Upper lobe of right lung (tissue), 1 donor: ENCODE measurements at regions not wholly inside any gene's neighbourhood (a gene's known extent, or its start where the extent isn't known, plus 50 kb on each side); places are given as distances from the start of the nearest gene placed in this dataset.

ENCODE experiments used
- ATAC-seq: fragments of 200-7000 bp; cut with Tn5 transposase; one replicate; pipeline ENCODE4 v1.9.1; 2020; ENCODE audit warnings: mild to moderate bottlenecking, moderate library complexity
- DNase-seq: peaks from one replicate; pipeline ENCODE4 v3.0.0-alpha.2; 2020
- H3K27ac ChIP-seq: fragments of 200-600 bp; one replicate; pipeline ENCODE4 v1.8.0; 2022
- H3K27me3 ChIP-seq: fragments of 200-600 bp; one replicate; pipeline ENCODE4 v1.8.0; 2022; ENCODE audit warnings: mild to moderate bottlenecking
- H3K36me3 ChIP-seq: fragments of 200-600 bp; one replicate; pipeline ENCODE4 v1.8.0; 2022
- H3K4me1 ChIP-seq: fragments of 200-600 bp; one replicate; pipeline ENCODE4 v1.8.0; 2022
- H3K4me3 ChIP-seq: fragments of 200-600 bp; one replicate; pipeline ENCODE4 v1.8.0; 2022; ENCODE audit warnings: mild to moderate bottlenecking
- H3K9me3 ChIP-seq: fragments of 200-600 bp; one replicate; pipeline ENCODE4 v1.8.0; 2022
- intact Hi-C: fragments of 100-400 bp; cut with DNase I; formaldehyde crosslinking; loops from one replicate; pipeline ENCODE4 v1.11.0; 2022
- TF ChIP-seq, protein P1 (sequence below): fragments of 200-600 bp; IDR thresholded peaks from one replicate; pipeline ENCODE4 v1.8.0; 2022; ENCODE audit warnings: antibody characterized with exemption
- donor health status: DM: no; HTN: yes; CAD: no; lungs with severe emphysema.

DNA sequence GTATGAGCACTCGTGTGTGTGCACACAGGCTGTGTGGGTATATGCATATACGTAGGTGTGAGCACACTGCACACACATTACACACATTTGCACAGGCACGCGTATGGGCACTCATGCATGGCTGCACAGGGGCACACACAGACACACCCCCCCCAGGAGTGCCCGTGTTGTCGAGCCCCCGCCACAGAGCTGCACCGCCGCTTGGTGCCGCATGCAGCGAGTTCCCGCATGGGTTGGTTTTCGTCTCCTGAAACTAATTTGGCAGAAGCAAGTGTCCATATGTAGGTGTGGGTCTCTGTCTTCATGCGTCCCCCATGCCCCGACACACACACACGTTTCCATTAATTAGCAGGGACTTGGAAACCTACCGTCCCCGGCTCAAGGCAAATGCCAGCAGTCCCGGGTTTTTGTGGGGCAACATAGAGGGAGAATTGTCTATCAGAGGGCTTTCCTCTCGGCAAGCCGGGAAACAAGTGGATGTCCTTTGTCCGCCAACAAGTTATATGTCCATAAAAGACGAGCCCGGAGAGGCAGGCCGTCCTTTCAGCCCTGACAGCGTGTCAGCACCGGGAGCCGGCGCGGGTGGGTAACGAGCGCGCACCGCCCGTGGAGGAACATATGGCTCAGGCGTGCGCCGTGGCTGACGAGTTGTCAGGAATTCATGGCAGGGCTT, 1291.7 kb downstream of the BRD1 start:
- H3K36me3 ChIP-seq = no peaks in the 10 kb centered on the region
- no peaks in the 10 kb centered on the region for H3K27me3 ChIP-seq
- DNase-seq (no peak), ATAC-seq (no peak)
- H3K27ac ChIP-seq = no peak overlapping the region
- no peaks in the 10 kb centered on the region for H3K9me3 ChIP-seq
- intact Hi-C loops = no loop called here
- TF ChIP-seq, protein P1, sequence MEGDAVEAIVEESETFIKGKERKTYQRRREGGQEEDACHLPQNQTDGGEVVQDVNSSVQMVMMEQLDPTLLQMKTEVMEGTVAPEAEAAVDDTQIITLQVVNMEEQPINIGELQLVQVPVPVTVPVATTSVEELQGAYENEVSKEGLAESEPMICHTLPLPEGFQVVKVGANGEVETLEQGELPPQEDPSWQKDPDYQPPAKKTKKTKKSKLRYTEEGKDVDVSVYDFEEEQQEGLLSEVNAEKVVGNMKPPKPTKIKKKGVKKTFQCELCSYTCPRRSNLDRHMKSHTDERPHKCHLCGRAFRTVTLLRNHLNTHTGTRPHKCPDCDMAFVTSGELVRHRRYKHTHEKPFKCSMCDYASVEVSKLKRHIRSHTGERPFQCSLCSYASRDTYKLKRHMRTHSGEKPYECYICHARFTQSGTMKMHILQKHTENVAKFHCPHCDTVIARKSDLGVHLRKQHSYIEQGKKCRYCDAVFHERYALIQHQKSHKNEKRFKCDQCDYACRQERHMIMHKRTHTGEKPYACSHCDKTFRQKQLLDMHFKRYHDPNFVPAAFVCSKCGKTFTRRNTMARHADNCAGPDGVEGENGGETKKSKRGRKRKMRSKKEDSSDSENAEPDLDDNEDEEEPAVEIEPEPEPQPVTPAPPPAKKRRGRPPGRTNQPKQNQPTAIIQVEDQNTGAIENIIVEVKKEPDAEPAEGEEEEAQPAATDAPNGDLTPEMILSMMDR = no peak
- H3K4me3 ChIP-seq = no peak overlapping the region
- H3K4me1 ChIP-seq = no peaks in the 10 kb centered on the region

DNA sequence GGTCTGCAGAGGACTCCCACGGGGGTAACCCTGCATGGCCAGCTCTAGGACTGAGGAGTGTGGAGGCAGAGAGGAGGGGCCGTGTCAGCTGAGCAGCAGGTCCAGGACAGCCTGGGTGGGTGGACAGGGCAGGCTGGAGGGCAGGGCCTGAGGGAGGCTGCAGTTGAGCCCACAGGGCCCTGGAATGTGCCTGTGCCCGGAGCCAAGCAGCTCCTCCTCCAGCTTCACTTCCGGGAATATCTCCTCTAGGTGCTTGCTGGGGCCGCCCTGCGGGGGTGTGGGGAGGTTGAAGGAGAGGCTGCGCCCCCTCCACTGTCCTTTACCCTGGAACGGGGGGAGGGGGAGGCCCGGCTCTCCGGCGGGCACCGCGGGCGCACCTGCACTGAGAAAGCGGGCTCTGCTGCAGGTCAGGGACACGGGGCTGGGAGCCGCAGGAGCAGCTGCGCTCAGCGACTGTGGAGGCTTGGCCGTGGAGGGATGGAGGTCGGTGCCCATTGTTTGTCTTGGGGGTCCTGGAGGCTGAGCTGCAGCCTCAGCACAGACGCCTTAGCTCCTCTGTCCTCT, 1293.2 kb downstream of the BRD1 start:
- Histone ChIP-seq H3K9me3 (no peaks in the 10 kb centered on the region), H3K4me1 (no peaks in the 10 kb centered on the region), H3K27ac (no peak overlapping the region), H3K4me3 (no peak overlapping the region), H3K27me3 (no peaks in the 10 kb centered on the region), H3K36me3 (no peaks in the 10 kb centered on the region)
- intact Hi-C loops = no loop called here
- no peak for DNase-seq
- TF ChIP-seq, protein P1 = no peak
- peak; percentile 37 for ATAC-seq

- TF ChIP-seq, protein P1 = no peak
- no peak overlapping the region for H3K4me3 ChIP-seq
- H3K9me3 ChIP-seq = no peaks in the 10 kb centered on the region
- no peaks in the 10 kb centered on the region for H3K27me3 ChIP-seq
- H3K27ac ChIP-seq = no peak overlapping the region
- no peaks in the 10 kb centered on the region for H3K36me3 ChIP-seq
- ATAC-seq (no peak), DNase-seq (no peak)
- intact Hi-C loops = no loop called here
- no peaks in the 10 kb centered on the region for H3K4me1 ChIP-seq
These were observed 1294.7 kb downstream of the BRD1 start for GRCh38 chr22:48532986-48533385.

DNA sequence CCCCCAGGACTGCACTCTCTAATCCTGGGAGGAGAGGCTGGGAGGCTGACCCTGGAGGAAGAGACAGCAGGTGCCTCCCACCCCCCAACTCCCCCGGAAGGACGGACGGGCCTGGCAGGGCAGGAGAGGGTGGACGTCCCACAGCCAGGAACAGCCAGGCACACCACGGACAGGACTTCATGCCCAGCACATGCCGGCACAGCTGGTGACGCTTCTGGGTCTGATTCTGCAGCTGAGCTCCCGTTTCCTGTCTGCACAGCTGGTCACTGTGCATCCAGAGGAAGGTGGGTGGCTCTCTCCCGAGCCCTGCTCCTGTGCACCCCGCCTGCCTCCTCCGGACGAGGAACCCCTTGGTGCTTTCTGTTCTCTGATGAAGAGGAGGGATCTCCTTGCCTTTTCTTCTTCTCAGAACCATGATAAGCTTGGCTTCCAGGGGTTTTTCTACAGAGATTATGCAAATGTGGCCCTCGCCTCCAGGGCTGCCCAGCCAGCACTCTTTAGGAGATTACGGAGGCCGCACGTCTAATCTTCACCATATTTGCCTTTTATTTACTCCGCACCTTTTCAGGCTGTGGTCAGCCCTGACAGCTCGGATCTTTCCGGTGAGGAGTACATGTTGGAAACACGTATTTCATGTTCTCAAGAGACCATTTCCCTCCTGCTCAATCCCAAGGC, 1295.8 kb downstream of the BRD1 start:
- ATAC-seq (no peak), DNase-seq (no peak)
- intact Hi-C loops = no loop called here
- no peaks in the 10 kb centered on the region for H3K4me1 ChIP-seq
- no peak overlapping the region for H3K4me3 ChIP-seq
- H3K9me3 ChIP-seq = no peaks in the 10 kb centered on the region
- no peaks in the 10 kb centered on the region for H3K36me3 ChIP-seq
- TF ChIP-seq, protein P1 = no peak
- H3K27ac ChIP-seq = no peak overlapping the region
- H3K27me3 ChIP-seq = no peaks in the 10 kb centered on the region

DNA sequence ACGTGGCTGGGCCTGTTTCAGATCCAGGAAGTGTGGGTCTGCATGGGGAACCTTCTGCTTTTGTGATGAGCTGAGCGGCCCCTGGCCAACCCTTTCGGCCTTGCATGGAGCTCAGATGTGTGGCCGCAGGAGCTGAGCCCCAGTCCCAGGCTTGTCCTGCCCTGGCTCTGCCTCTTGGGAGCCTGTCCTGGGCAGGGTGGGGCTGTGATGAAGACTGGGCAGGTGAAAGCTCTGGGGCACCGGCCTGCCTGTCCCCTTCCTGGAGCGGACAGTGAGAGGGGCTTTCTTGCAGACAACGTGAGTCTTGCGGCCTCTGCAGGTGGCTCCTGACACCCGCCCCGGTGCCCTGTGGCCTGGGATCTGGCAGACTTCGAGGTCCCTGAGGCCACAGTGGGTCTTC, 1296.6 kb downstream of the BRD1 start:
- intact Hi-C loops = no loop called here
- H3K27ac ChIP-seq = no peak overlapping the region
- H3K36me3 ChIP-seq = no peaks in the 10 kb centered on the region
- TF ChIP-seq, protein P1 = no peak
- H3K4me3 ChIP-seq = no peak overlapping the region
- DNase-seq (no peak), ATAC-seq (no peak)
- H3K4me1 ChIP-seq = no peaks in the 10 kb centered on the region
- no peaks in the 10 kb centered on the region for H3K27me3 ChIP-seq
- no peaks in the 10 kb centered on the region for H3K9me3 ChIP-seq
